HUES64 (cell line): ENCODE measurements at regions not wholly inside any gene's neighbourhood (a gene's known extent, or its start where the extent isn't known, plus 50 kb on each side); places are given as distances from the start of the nearest gene placed in this dataset.

Source experiments
- H3K27ac ChIP-seq: 2 replicates; pipeline ENCODE4 v1.7.0; 2013; ENCODE audit warnings: low read depth, low read length, inconsistent platforms
- H3K27me3 ChIP-seq: 2 replicates; pipeline ENCODE4 v1.6.1; 2013; ENCODE audit warnings: mild to moderate bottlenecking, low read length; ENCODE audit not compliant: insufficient read depth
- H3K36me3 ChIP-seq: 2 replicates; pipeline ENCODE4 v1.6.1; 2013; ENCODE audit warnings: mild to moderate bottlenecking, low read length; ENCODE audit not compliant: insufficient read depth
- H3K4me1 ChIP-seq: 2 replicates; pipeline ENCODE4 v1.6.1; 2013; ENCODE audit warnings: mild to moderate bottlenecking, low read length, moderate library complexity; ENCODE audit not compliant: insufficient read depth
- H3K4me3 ChIP-seq: 2 replicates; pipeline ENCODE4 v1.5.1; 2013; ENCODE audit warnings: mild to moderate bottlenecking, low read length, moderate library complexity
- H3K9ac ChIP-seq: 2 replicates; pipeline ENCODE4 v1.6.1; 2013; ENCODE audit warnings: mild to moderate bottlenecking, low read depth, low read length
- H3K9me3 ChIP-seq: 2 replicates; pipeline ENCODE4 v1.6.1; 2013; ENCODE audit warnings: low read depth, low read length; ENCODE audit not compliant: insufficient read depth
- WGBS: fragments of 150-250, 120-280 bp; methylation state at CpG from one replicate; pipeline ENCODE4 v1.1.7; 2013; ENCODE audit warnings: missing lambda C conversion rate; 5-methylcytosine and 5-hydroxymethylcytosine counted together

GRCh38 chr4:122203407-122203806 lies 51.3 kb downstream of the BLTP1 start:
- no CpG with 5 or more reads among the region's 1 CpG for WGBS
- Histone ChIP-seq H3K9me3 (no peaks in the 10 kb centered on the region), H3K27ac (no peak overlapping the region), H3K4me3 (no peak overlapping the region), H3K4me1 (no peaks in the 10 kb centered on the region), H3K36me3 (peaks cover 92% of the 10 kb centered on the region), H3K27me3 (no peaks in the 10 kb centered on the region), H3K9ac (no peak overlapping the region)

- H3K4me3 ChIP-seq, result no peak overlapping the region
- H3K4me1 ChIP-seq, result no peaks in the 10 kb centered on the region
- H3K27ac ChIP-seq, result no peak overlapping the region
- no peaks in the 10 kb centered on the region for H3K27me3 ChIP-seq
- H3K36me3 ChIP-seq, result peaks cover 90% of the 10 kb centered on the region
- WGBS, result 100% methylated on average over 1 of the region's 1 CpG
- no peak overlapping the region for H3K9ac ChIP-seq
- H3K9me3 ChIP-seq, result no peaks in the 10 kb centered on the region
Measured at GRCh38 chr4:122205687-122206086, 53.6 kb downstream of the BLTP1 start.

GRCh38 chr4:122212880-122213279 lies 60.7 kb downstream of the BLTP1 start:
- Histone ChIP-seq H3K4me1 (no peaks in the 10 kb centered on the region), H3K4me3 (no peak overlapping the region), H3K9me3 (no peaks in the 10 kb centered on the region), H3K27ac (no peak overlapping the region), H3K9ac (no peak overlapping the region), H3K36me3 (peaks cover 49% of the 10 kb centered on the region), H3K27me3 (no peaks in the 10 kb centered on the region)
- WGBS, result 99% methylated on average over 3 of the region's 3 CpGs

- Histone ChIP-seq H3K9me3 (no peaks in the 10 kb centered on the region), H3K27me3 (no peaks in the 10 kb centered on the region), H3K4me3 (no peak overlapping the region), H3K36me3 (peaks cover 37% of the 10 kb centered on the region), H3K4me1 (no peaks in the 10 kb centered on the region), H3K27ac (no peak overlapping the region), H3K9ac (no peak overlapping the region)
- 79% methylated on average over 1 of the region's 1 CpG for WGBS
Measured at GRCh38 chr4:122218762-122219161, 66.6 kb downstream of the BLTP1 start.

GRCh38 chr4:122219356-122219755 lies 67.2 kb downstream of the BLTP1 start:
- Histone ChIP-seq H3K36me3 (peaks cover 37% of the 10 kb centered on the region), H3K27me3 (no peaks in the 10 kb centered on the region), H3K4me3 (no peak overlapping the region), H3K27ac (no peak overlapping the region), H3K9ac (no peak overlapping the region), H3K9me3 (no peaks in the 10 kb centered on the region), H3K4me1 (peaks cover 2% of the 10 kb centered on the region; the same call in 1 of the 2 replicates)
- 100% methylated on average over 1 of the region's 2 CpGs for WGBS

GRCh38 chr4:122221322-122221721 lies 69.2 kb downstream of the BLTP1 start:
- peaks cover 5% of the 10 kb centered on the region; the same call in 1 of the 2 replicates for H3K4me1 ChIP-seq
- no peak overlapping the region for H3K27ac ChIP-seq
- H3K36me3 ChIP-seq, result peaks cover 43% of the 10 kb centered on the region
- H3K4me3 ChIP-seq, result no peak overlapping the region
- H3K27me3 ChIP-seq, result no peaks in the 10 kb centered on the region
- H3K9ac ChIP-seq, result no peak overlapping the region
- WGBS, result 92% methylated on average over 2 of the region's 3 CpGs
- H3K9me3 ChIP-seq, result no peaks in the 10 kb centered on the region

- Histone ChIP-seq H3K4me1 (peaks cover 5% of the 10 kb centered on the region; the same call in 1 of the 2 replicates), H3K4me3 (no peak overlapping the region), H3K9me3 (no peaks in the 10 kb centered on the region), H3K27me3 (no peaks in the 10 kb centered on the region), H3K9ac (no peak overlapping the region), H3K36me3 (peaks cover 56% of the 10 kb centered on the region), H3K27ac (no peak overlapping the region)
- WGBS, result 55% methylated on average over 4 of the region's 4 CpGs
Measured at GRCh38 chr4:122224348-122224747, 72.2 kb downstream of the BLTP1 start.

GRCh38 chr4:122227202-122227601 lies 75.1 kb downstream of the BLTP1 start:
- WGBS, result 100% methylated on average over 1 of the region's 2 CpGs
- Histone ChIP-seq H3K36me3 (peaks cover 48% of the 10 kb centered on the region), H3K4me1 (peaks cover 5% of the 10 kb centered on the region; the same call in 1 of the 2 replicates), H3K9ac (no peak overlapping the region), H3K27me3 (no peaks in the 10 kb centered on the region), H3K27ac (no peak overlapping the region), H3K9me3 (no peaks in the 10 kb centered on the region), H3K4me3 (no peak overlapping the region)

- H3K27me3 ChIP-seq, result no peaks in the 10 kb centered on the region
- no peak overlapping the region for H3K4me3 ChIP-seq
- no peaks in the 10 kb centered on the region for H3K4me1 ChIP-seq
- H3K27ac ChIP-seq, result no peak overlapping the region
- no peak overlapping the region for H3K9ac ChIP-seq
- WGBS, result 92% methylated on average over 3 of the region's 3 CpGs
- H3K36me3 ChIP-seq, result peaks cover 50% of the 10 kb centered on the region
- H3K9me3 ChIP-seq, result no peaks in the 10 kb centered on the region
Measured at GRCh38 chr4:122229857-122230256, 77.7 kb downstream of the BLTP1 start.

GRCh38 chr4:122232633-122233032 lies 80.5 kb downstream of the BLTP1 start:
- H3K27ac ChIP-seq, result no peak overlapping the region
- 94% methylated on average over 2 of the region's 3 CpGs for WGBS
- H3K36me3 ChIP-seq, result peaks cover 36% of the 10 kb centered on the region

GRCh38 chr4:122234686-122235085 lies 82.6 kb downstream of the BLTP1 start:
- H3K27me3 ChIP-seq, result no peaks in the 10 kb centered on the region
- H3K36me3 ChIP-seq, result peaks cover 47% of the 10 kb centered on the region
- H3K27ac ChIP-seq, result no peak overlapping the region
- no peaks in the 10 kb centered on the region for H3K4me1 ChIP-seq
- WGBS, result 90% methylated on average over 2 of the region's 3 CpGs
- no peak overlapping the region for H3K4me3 ChIP-seq
- H3K9me3 ChIP-seq, result no peaks in the 10 kb centered on the region
- H3K9ac ChIP-seq, result no peak overlapping the region

More at GRCh38 chr4:122232633-122233032, 80.5 kb downstream of the BLTP1 start:
- no peaks in the 10 kb centered on the region for H3K27me3 ChIP-seq
- no peak overlapping the region for H3K9ac ChIP-seq
- no peaks in the 10 kb centered on the region for H3K4me1 ChIP-seq
- H3K4me3 ChIP-seq, result no peak overlapping the region
- no peaks in the 10 kb centered on the region for H3K9me3 ChIP-seq

- H3K27ac ChIP-seq, result no peak overlapping the region
- H3K27me3 ChIP-seq, result no peaks in the 10 kb centered on the region
- H3K4me3 ChIP-seq, result no peak overlapping the region
- no peaks in the 10 kb centered on the region for H3K4me1 ChIP-seq
- H3K9me3 ChIP-seq, result no peaks in the 10 kb centered on the region
- H3K36me3 ChIP-seq, result peaks cover 77% of the 10 kb centered on the region
- 97% methylated on average over 4 of the region's 4 CpGs for WGBS
- H3K9ac ChIP-seq, result no peak overlapping the region
Measured at GRCh38 chr4:122243785-122244184, 91.7 kb downstream of the BLTP1 start.
